SU-DHL-6 (cell line): ENCODE measurements at regions not wholly inside any gene's neighbourhood (a gene's known extent, or its start where the extent isn't known, plus 50 kb on each side); places are given as distances from the start of the nearest gene placed in this dataset.

Experiments
- CTCF ChIP-seq: fragments of 200-600 bp; sonication (generic); IDR thresholded peaks from one replicate; pipeline ENCODE4 v1.5.1; 2017; ENCODE audit warnings: antibody characterized with exemption, mild to moderate bottlenecking, low read length, moderate library complexity; ENCODE audit not compliant: insufficient read depth, poor library complexity, severe bottlenecking
- EZH2phosphoT487 ChIP-seq: fragments of 200-600 bp; sonication (generic), shearing (Covaris generic); conservative IDR thresholded peaks from 2 replicates; pipeline ENCODE4 v1.6.1; 2018; ENCODE audit warnings: mild to moderate bottlenecking, antibody characterized with exemption, low read length, moderate library complexity, mixed read lengths

DNA sequence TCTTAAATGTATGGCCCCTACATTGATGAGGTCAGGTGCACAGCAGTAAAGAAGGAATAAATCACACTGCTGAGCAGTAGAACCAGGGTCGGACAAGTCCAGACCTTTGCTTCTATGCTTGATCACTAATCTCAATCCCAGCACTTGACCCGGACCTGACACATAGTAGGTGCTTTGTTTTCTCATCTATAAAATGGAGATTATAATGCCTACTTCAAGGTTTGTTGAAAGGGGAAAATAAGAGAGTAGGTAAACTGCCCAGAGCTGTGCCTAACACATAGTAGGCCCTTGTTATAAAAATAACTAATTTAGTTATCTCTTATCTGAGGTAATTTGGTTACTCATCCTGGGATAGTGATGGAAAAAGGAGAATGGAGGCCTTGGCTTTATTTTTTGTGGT is 125.0 kb downstream of the RXFP2 start:
- TF ChIP-seq CTCF: no peak
- no peak for TF ChIP-seq EZH2phosphoT487
